ENCODE measurements at regions not wholly inside any gene's neighbourhood (a gene's known extent, or its start where the extent isn't known, plus 50 kb on each side); places are given as distances from the start of the nearest gene placed in this dataset.
"Not testable (repeated sequence)": the region's sequence is repeated elsewhere in the genome, so short reads cannot be mapped to it uniquely, and the experiment has no call there.

DNA sequence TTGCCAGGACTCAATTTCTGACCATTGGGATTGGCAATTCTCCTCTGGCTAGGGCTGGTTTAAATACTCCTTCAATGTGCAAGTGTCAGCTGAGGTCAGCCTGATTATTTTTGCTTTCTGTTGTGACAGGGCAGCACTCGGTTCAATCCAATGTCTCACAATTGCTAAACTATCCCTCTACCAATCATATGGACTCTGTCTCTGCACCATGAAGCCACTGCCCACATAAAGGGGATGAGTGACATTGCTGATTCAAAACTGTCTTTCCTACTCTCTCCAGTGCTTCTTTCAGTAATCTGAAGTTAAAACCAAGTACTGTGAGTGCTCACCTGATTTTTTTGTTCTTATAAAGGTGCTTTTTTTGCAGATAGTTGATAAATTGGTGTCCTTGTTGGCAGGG lies 1030.7 kb downstream of the GLUD2 start:
- no peak for DNase-seq (ENCODE audit: low read depth, low spot score)
- no peak overlapping the region for H3K4me3 ChIP-seq (ENCODE audit: low read length)

DNA sequence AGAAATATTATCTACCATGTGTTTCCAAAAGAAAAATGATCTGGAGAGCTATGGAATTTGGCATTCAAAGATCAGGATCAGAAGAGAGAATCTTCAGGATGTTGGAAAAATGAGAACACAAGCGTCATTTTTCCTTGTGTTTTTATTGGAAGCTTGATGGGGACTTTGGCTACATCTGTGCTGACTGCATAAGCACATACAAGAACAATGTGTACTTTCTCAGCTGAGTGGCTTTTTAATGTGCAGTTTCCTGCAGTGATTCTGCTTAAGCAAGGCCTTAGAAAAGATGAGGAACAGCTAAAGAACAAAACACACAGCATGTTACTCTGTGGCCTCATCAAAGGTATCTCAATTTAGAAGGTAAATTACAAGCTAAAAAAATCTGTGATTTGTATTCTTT lies 1039.9 kb downstream of the GLUD2 start:
- no peak overlapping the region for H3K4me3 ChIP-seq (ENCODE audit: low read length)
- DNase-seq (ENCODE audit: low read depth, low spot score), result no peak

DNA sequence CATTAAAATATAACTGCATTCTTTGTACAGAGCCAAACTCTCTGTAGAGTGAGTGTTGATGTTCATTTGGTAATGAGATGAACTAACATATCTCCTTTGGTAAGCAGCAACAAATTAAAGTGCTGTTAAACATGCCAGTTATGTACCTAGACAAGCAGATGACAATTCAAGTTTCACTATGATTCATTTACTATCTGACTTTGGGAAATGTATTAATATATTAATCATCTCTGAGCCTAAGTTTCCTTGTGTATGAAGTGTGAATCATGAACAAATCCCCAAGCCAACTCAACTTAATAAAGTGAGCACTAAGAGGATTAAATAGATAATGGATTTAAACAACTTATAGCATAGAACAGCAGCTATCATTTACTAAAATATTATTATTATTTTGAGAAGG lies 1044.2 kb downstream of the GLUD2 start:
- H3K4me3 ChIP-seq (ENCODE audit: low read length), result no peak overlapping the region
- DNase-seq (ENCODE audit: low read depth, low spot score), result no peak

DNA sequence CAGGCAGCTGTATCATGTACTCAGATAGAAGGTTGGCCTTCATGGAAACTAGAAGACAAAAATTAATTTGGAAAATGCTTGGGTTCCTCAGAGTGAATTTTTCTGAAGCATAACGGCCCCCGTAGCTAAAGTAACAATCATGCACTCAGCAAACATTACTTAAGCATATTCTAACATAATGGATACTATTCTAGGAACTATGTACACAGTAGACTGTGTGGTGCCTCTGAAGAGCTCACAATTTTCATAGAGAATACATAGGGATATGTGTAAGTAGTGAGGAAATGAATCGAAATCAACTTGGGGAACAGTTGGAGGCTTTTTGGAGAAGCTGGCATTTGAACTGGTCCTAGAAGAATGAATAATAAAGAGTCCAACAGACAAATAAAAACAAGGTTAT lies 1045.0 kb downstream of the GLUD2 start:
- no peak overlapping the region for H3K4me3 ChIP-seq (ENCODE audit: low read length)
- DNase-seq (ENCODE audit: low read depth, low spot score), result no peak

DNA sequence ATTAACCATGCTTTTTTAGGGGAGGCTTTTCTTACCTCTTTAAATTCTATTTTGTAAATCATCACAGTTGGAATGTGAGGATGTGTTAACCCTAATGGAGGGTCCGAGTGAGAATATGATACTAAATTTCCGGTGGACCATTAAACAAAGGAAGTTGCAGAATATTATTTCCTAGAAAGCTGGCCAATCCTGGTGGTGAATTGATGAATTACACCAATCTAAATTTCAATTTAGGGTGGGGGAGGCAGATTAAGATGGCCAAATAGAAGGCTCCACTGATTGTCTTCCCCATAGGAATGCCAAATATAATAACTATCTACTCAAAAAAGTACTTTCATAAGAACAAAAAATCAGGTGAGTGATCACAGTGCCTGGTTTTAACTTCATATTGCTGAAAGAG lies 1045.6 kb downstream of the GLUD2 start:
- DNase-seq (ENCODE audit: low read depth, low spot score), result no peak
- no peak overlapping the region for H3K4me3 ChIP-seq (ENCODE audit: low read length)

GRCh38 chrX:122094611-122095010 lies 1047.2 kb downstream of the GLUD2 start:
- DNase-seq (ENCODE audit: low read depth, low spot score), result no peak

GRCh38 chrX:122113376-122113775 lies 1066.0 kb downstream of the GLUD2 start:
- no peak overlapping the region for H3K4me3 ChIP-seq (ENCODE audit: low read length)
- DNase-seq (ENCODE audit: low read depth, low spot score), result no peak

More at GRCh38 chrX:122094611-122095010, 1047.2 kb downstream of the GLUD2 start:
- no peak overlapping the region for H3K4me3 ChIP-seq (ENCODE audit: low read length)

GRCh38 chrX:122113896-122114295 lies 1066.5 kb downstream of the GLUD2 start:
- no peak overlapping the region for H3K4me3 ChIP-seq (ENCODE audit: low read length)
- DNase-seq (ENCODE audit: low read depth, low spot score), result no peak

- no peak overlapping the region for H3K4me3 ChIP-seq (ENCODE audit: low read length)
- no peak for DNase-seq (ENCODE audit: low read depth, low spot score)
These were observed 1068.2 kb downstream of the GLUD2 start for GRCh38 chrX:122115604-122116003.

DNA sequence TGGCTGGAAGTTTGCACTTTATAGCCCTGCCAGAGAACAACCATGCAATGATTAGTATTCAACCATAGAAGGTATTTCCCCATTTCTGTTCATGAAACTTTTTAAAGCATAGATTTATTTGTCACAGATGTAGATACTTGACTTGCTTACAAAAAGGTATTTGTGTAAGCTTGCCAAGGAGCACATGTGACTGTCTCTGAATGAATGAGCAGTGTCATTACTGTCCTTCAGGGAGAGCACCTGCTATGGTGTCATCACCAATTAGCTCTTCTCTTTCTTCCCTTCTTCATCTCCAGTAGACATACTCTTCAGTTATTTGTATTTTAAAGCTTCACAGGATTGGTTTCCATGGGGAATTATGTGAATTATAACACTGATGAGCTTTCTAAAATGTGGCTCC lies 1064.7 kb upstream of the GRIA3 start:
- no peak overlapping the region for H3K4me3 ChIP-seq (ENCODE audit: low read length)
- no peak for DNase-seq (ENCODE audit: low read depth, low spot score)

DNA sequence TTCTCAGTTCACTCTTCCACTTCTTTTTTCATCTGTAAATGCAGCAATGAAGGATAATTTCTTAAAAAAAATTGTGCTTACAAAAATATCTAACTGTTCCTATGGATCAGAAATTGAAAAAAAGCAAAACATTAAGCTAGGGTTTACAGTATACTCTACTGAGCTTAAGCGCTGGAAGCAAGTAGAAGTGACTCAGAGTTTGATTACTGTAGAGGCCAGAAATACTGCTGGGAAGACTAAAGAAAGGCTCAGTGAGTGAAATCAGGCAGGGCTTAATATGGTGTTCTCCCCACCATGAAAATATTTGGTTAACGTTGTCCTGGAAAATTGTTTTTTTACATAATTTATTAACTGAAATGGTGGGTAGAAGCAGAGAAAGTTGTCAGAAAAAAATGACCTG lies 1061.8 kb upstream of the GRIA3 start:
- DNase-seq (ENCODE audit: low read depth, low spot score), result no peak
- no peak overlapping the region for H3K4me3 ChIP-seq (ENCODE audit: low read length)

- H3K4me3 ChIP-seq (ENCODE audit: low read length), result no peak overlapping the region
- DNase-seq (ENCODE audit: low read depth, low spot score), result no peak
These were observed 1050.6 kb upstream of the GRIA3 start for GRCh38 chrX:122133478-122133877.

DNA sequence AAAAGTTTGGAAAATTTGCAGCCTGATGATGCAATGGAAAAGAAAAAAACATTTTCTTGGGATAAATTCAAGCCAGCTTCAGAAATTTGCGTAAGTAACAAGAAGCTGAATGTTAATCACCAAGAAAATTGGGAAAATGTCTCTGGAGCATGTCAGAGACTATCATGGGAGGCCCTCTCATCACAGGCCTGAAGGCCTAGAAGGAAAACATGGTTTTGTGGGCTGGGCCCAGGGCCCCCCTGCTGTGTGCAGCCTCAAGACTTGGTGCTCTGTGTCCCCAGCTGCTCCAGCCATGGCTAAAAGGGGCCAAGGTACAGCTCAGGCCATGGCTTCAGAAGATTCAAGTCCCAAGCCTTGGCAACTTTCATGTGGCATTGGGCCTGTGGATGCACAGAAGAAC lies 1049.8 kb upstream of the GRIA3 start:
- H3K4me3 ChIP-seq (ENCODE audit: low read length), result no peak overlapping the region

GRCh38 chrX:122135070-122135469 lies 1049.0 kb upstream of the GRIA3 start:
- DNase-seq (ENCODE audit: low read depth, low spot score), result no peak

More for the DNA sequence above, 1049.8 kb upstream of the GRIA3 start:
- DNase-seq (ENCODE audit: low read depth, low spot score), result no peak

DNA sequence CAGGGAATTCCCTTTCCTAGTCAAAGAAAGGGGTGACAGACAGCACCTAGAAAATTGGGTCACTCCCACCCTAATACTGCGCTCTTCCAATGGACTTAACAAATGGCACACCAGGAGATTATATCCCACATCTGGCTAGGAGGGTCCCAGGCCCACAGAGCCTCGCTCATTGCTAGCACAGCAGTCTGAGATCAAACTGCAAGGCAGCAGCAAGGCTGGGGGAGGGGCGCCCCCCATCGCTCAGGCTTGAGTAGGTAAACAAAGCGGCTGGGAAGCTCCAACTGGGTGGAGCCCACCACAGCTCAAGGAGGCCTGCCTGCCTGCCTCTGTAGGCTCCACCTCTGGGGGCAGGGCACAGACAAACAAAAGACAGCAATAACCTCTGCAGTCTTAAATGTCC lies 1043.9 kb upstream of the GRIA3 start:
- H3K4me3 ChIP-seq (ENCODE audit: low read length); DNase-seq (ENCODE audit: low read depth, low spot score): not testable (repeated sequence)

More at GRCh38 chrX:122135070-122135469, 1049.0 kb upstream of the GRIA3 start:
- no peak overlapping the region for H3K4me3 ChIP-seq (ENCODE audit: low read length)

GRCh38 chrX:122154019-122154418 lies 1030.1 kb upstream of the GRIA3 start:
- no peak overlapping the region for H3K4me3 ChIP-seq (ENCODE audit: low read length)
- no peak for DNase-seq (ENCODE audit: low read depth, low spot score)

DNA sequence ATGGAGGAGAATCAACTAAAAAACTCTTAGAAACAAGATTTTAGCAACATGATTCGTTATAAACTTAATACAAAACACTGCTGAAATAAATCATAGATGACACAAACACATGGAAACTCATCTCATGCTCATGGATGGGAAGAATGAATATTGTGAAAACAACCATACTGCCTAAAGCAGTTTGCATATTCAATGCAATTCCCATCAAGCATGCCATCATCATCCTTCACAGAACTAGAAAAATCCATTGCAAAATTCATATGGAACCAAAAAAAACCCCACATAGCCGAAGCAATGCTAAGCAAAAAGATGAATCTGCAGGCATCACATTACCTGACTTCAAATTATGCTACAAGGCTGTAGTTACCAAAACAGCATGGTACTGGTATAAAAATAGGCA lies 1015.8 kb upstream of the GRIA3 start:
- no peak for DNase-seq (ENCODE audit: low read depth, low spot score)
- no peak overlapping the region for H3K4me3 ChIP-seq (ENCODE audit: low read length)

DNA sequence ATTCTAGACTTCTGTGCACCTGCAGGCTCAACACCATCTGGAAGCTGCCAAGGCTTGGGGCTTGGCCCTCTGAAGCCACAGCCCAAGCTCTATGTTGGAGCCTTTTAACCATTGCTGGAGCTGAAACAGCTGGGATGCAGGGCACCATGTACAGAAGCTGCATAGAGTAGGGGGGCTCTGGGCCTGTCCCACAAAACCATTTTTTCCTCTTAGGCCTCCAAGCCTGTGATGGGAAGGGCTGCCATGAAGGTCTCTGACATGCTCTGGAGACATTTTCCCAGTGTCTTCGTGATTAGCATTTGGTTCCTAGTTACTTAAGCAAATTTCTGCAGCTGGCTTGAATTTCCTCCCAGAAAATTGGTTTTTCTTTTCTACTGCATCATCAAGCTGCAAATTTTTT lies 999.3 kb upstream of the GRIA3 start:
- no peak for DNase-seq (ENCODE audit: low read depth, low spot score)
- H3K4me3 ChIP-seq (ENCODE audit: low read length), result no peak overlapping the region

DNA sequence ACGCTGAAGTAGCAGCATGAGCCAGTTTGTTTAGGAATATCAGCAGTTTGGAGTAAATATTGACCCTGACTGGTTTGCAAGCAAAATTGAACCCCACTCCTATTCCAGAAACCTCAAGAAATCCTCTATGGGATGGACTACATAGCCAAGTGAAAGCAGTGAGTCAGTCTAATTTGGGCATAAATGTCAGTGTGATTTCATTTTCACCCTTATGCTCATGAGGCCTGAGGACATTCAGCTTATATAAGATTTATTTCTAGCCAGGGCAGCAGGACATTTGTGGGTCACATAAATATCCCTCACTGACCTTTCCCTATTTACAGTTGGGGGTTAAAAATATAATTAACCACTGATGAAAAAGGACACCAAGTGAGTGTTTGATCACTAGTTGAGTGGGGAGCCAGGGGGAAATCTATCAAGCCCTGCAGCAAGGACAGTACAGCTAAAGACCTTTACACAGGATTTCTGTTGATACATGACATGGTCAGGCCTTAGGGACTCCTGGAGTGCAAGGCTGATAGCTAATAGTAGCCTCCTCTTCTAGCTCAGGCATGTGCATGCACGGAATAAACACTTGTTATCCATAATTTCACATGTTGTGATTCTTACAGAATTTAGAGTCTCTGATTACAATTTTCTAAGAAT lies 996.9 kb upstream of the GRIA3 start:
- no peak overlapping the region for H3K4me3 ChIP-seq (ENCODE audit: low read length)
- no peak for DNase-seq (ENCODE audit: low read depth, low spot score)

DNA sequence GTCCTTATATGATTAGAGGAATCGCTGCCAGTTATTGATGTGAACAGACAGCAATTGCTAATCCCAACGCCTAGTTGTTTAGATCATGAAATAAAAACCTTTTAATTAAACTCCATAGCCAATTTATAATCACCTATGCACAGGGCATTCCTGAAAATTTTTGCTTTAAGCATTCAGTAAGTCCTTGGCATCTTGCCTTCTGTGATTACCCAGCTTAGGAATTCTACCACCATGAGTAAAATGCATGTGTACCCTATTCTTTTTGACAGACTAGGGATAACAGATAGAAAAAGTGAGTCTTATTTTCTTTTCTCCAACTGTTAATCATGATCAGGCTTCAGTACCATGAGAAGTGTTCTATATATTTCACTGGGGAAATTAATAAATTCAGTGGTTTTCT lies 995.3 kb upstream of the GRIA3 start:
- DNase-seq (ENCODE audit: low read depth, low spot score), result no peak
- H3K4me3 ChIP-seq (ENCODE audit: low read length), result no peak overlapping the region

- no peak overlapping the region for H3K4me3 ChIP-seq (ENCODE audit: low read length)
- DNase-seq (ENCODE audit: low read depth, low spot score), result no peak
These were observed 987.7 kb upstream of the GRIA3 start for GRCh38 chrX:122196343-122196742.

DNA sequence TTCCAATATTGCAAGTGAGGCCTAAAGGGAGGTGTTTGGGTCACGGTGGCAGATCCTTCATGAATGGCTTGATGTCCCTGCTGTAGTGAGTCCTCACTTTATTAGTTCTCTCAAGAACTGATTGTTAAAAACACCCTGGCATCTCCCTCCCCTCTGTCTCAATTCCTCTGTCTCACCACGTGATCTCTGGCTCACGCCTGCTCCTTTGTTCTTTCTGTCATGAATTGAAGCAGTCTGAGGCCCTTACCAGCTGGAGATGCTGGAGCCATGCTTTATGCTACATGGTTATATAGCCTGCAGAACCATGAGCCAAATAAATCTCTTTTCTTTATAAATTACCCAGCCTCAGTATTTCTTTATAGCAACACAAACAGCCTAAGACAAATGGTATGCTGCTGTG lies 980.7 kb upstream of the GRIA3 start:
- no peak overlapping the region for H3K4me3 ChIP-seq (ENCODE audit: low read length)
- no peak for DNase-seq (ENCODE audit: low read depth, low spot score)

All from Jurkat, Clone E6-1 (cell line).